Left lobe of liver (tissue), 2 donors: ENCODE measurements at regions not wholly inside any gene's neighbourhood (a gene's known extent, or its start where the extent isn't known, plus 50 kb on each side); places are given as distances from the start of the nearest gene placed in this dataset.
A peak's percentile ranks its signal among the peaks of the same experiment; 100 is the strongest.
"Not testable (repeated sequence)": the region's sequence is repeated elsewhere in the genome, so short reads cannot be mapped to it uniquely, and the experiment has no call there.

ENCODE experiments used
- ATAC-seq: fragments of 200-7000 bp; cut with Tn5 transposase; one replicate; pipeline ENCODE4 v1.9.1; 2020; ENCODE audit warnings: mild to moderate bottlenecking, moderate library complexity
- DNase-seq: peaks from one replicate; pipeline ENCODE4 v3.0.0-alpha.2; 2020; ENCODE audit warnings: low spot score
- donor health status: DM: no; HTN: no; CAD: no; lungs with moderate emphysema.
- donor health status: DM: no; HTN: yes; CAD: no.

DNA sequence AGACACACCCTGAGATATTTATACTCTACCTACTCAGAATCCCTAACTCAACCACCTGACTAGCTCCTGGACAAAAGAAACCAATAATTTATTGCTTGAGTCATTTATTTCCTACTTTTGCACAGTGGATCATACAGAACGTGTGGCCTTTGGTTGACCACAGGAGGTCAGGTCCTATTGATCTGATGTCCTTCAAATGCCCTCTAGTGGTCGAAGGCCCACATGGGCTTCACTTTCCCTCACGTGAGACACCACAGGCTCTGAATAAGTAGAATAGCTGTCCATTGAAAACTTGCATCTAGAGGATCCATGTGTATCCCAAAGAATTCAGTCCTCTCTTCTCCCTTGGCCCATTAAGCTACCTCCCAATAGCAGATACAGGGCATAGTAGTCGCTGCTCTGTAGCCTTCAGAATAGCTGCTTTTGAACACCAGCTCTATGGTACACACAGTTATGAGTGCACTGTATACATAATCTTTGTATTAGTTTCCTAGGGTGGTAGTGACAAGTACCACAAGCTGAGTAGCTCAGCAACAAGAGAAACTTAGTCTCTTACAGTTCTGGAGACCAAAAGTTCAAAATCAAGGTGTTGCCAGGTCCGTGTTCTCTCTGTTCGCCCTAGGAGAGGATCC, 177.6 kb upstream of the SMARCA2 start:
- DNase-seq (no peak), ATAC-seq (peak; percentile 68)

DNA sequence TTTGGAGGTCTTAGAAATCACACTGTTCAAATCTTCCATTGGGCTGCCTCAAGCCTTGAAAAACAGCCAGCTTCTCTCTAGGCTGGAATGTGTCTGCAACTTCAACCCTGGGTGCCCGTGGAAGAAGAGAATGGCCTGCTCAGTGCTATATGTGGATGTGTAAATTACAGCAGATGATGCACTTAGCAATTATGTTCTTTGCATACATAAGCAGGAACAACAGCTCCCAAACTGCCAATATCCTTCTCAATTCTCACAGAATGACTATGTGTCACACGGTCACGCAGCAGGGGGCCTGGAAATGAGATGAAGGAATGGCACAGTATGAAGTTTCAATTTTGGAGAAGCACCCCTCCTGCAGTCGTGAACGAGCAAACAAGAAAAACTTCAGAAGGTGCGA, 175.2 kb upstream of the SMARCA2 start:
- ATAC-seq: no peak
- no peak for DNase-seq

DNA sequence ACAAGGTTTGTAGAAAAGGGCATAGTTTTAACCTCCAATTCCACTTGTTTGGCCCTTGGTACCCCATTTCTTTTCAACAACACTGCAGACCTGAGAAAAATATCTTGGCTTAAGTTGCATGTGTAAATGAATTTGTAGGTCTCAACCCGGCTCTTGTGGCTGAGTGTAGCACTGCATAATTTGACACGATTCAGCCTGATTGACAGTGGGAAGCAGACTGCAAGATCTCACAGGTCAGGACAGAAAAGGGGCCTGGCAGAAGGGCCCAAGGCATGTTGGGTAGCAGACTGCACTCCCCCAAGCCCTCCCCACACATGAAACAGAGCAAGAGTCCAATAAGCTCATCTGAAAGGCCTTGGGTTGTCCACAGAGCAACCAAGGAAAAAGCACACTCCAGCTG, 169.7 kb upstream of the SMARCA2 start:
- DNase-seq (no peak), ATAC-seq (no peak)

DNA sequence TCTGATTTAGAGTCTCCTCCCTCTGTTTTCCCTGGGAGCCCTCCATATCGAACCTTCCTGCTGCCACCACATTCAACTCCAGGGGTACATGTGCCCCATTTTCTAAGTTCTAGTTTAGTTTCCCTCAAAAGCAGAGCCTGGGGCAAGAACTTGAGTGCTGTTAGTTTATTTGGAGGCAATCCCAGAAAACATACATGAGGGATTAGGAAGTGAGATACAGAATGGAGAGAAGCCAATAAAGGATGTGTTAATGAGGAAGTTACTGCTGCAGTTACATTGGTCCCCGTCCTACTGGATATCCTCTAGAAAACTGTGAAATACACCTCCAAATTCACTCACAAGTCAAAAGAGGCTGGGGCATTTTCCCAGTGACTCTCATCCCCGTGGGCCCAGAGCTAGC, 159.4 kb upstream of the SMARCA2 start:
- no peak for ATAC-seq

DNA sequence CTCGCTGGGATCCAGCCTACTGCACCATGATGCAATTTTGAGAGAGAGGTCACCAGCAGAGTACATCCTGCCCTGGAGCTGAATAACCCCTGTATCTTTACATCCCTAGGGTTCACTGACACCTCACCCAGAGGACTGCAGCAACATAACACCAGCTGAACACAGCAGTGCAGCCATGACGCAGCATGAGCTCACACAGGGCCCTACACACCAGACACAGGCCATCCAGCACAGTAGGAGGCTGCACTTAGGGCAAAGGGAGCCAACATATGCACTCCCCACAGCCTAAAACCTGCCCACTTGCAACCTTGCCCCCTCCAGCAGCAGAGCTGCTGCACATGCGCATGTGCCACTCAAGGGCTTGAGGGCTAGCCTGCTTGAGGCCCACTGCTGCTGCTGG, 157.3 kb upstream of the SMARCA2 start:
- no peak for DNase-seq
- no peak for ATAC-seq

More for the DNA sequence above, 159.4 kb upstream of the SMARCA2 start:
- no peak for DNase-seq

DNA sequence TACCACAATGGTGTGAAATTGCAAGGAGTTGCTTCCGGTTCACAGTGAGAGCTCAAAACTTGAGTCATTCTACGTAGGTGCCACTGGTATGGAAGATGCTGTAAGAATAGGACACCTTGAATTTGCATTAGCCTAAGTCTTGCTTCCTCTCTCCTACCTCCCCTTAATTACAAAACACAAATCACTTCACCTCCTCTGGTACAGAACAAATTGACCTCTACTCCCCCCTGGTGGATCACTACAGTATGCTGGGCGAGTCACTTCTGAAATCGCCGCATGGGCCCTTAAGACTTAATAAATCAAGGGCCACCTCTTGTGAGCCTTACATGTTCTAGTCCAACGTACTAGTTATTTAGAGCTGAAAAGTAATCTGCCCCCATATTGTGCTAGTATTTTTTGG, 145.3 kb upstream of the SMARCA2 start:
- peak; percentile 65 for ATAC-seq

DNA sequence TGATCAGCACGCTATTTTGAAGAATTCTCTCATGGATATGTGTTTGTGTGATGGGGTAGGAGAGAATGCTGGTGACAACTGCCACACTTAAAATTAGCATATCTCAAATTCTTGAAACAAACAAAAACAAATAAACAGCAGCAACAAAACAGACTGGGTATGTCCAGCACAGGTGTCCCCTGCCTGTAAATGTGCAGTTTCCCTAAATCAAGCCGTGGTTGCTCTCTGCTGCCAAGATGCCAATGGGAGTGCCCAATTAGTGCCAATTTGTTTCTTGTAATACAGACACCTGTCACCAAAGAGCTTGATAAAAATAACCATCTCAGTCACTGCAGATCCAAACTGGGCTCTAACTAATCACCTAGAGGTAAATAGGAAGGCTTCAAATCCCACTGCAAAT, 144.2 kb upstream of the SMARCA2 start:
- DNase-seq (no peak), ATAC-seq (no peak)

More for the DNA sequence above, 145.3 kb upstream of the SMARCA2 start:
- no peak for DNase-seq

DNA sequence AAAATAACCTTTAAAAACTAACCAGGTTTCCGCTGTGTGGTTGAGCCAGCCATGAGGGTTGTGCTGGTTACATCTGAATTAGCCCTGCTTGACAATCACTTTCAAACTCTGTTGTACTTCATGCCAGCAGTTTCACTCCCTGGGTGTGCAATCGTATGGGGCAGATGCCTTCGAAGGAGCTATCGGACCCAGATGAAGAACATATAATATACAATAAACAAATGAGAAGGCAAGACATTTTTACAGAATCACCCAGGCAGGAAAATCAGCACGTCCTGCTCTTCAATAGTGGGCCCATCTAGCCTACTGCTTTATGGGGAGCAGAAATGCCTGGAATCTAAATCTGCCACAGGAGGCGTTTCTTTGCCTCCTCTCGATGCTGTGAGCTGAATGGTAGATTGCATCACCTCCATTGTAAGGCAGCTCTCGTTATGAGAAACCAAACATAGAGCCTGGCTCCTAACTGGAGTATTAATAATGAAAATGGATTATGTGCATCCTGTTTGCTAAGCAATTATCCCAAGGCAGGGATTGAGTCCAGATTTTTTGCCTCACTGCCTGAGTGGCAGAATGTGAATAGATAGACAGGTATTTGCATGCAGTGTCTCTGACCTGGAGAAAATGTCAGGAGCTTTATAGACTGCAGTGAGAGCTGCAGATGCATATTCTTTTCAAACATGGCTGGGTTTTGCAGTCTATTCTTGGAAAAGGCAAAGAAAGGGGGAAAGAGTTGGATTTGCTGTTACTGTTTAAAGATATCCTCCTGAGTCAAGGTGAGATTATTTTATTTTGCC, 143.3 kb upstream of the SMARCA2 start:
- no peak for ATAC-seq
- no peak for DNase-seq

DNA sequence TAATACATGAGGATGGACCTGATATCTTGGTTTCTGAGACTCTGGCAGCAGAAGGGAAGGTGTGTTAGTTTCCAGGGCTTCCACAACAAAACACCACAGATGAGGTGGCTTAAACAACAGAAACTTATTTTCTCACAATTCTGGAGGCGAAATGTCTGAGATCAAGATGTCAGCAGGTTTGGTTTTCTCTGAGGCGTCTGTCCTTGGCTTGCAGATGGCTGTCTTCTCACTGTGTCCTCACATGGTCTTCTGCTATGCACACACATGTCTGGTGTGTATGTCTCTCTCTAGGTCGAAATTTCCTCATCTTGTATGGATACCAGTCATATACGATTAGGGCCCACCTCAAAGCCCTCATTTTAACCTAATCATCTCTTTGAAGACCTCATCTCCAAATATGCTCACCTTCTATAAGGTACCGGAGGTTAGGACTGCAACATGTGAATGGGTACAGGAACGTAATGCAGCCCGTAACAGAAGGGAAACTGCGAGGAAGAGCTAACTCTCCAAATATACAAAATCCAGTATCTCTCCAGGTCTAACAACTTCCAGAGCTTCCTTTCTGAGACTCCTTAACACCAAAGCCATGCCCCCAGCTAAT, 139.8 kb upstream of the SMARCA2 start:
- no peak for ATAC-seq
- no peak for DNase-seq

DNA sequence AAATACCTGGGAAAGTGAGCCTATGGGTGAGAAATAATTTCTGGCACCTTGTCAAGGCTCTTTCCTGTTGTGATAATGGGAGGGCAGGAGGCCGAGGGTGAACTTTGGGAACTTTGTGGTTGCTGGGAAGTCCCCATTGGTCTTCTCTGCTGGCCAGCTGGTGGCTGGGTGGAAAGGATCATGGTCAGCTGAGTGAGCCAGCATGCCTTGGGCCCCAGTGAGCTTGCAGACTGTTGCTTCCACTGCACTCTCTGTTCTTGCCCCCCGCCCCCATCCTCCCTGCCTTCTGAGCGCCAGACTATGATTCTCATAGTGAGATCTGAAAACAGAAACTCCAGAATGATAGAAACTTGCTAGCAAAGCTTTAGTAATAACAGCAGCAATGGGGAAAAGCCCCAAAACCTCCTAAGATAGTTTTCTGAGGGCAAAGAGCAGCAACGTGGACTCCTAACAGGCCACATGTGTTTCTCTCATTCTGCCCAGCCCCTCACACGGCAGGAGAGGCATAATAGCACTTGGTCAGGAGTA, 139.2 kb upstream of the SMARCA2 start:
- no peak for ATAC-seq
- no peak for DNase-seq

DNA sequence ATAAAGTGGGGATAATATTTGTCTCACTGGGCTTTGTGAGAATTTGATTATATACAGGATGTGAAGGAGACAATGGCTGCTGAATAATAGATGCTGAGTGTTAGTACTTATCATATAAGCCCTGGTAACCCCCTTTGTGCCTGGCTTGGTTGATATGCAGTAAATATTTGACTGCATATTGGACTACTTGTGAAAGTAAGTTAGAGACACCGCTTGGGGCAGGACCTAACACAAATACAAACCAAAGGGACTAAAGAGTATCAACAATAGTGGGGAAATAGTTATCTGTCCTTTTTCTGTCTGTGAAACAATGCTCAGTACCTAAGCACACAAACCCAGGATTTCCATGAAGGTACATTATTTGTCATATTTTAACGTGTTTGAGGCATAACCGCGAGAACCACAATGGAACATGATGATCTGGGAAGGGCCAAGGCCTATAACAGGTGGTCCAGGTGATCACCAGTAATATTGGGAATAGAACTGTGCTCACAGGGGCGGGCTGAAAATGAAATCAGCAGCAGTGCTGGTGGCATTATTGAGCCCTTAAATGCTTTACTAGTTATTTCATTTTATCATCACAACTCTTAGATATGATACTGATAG, 138.2 kb upstream of the SMARCA2 start:
- ATAC-seq (no peak), DNase-seq (no peak)

DNA sequence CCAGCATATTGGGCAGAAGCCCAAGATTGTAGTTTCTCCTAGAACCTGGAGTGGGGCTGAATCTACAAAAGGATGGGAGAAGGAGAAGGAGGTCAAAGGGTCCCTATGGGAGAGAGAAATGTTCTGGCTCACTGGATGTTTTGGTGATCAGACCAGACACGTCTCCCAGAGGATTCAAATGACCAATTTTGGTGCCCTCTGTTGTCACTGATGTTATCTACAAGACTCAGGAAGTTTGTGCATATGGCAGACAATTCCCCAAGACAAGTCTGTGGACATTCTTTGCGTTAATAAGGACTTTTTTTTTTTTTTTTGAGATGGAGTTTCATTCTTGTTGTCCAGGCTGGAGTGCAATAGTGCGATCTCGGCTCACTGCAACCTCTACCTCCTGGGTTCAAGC, 137.2 kb upstream of the SMARCA2 start:
- no peak for ATAC-seq
- no peak for DNase-seq

DNA sequence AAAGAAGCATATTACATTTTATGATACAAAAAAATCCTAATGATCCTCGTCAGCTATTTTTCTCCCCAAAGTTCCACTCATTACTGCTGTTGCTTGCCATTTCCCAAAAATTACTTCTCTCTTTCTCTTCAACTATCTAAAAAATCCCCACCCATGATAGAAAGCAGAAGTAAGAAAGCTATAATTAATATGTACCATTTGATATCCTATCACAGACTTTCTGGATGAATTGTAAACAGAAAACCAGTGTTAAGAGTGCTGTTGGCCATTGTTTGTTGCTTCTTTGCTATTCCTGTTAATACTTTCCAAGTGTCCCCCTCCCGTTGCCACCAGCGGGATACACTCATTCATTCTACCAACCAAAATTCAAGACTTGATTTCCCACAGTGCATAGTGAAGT, 136.3 kb upstream of the SMARCA2 start:
- DNase-seq (no peak), ATAC-seq (no peak)

DNA sequence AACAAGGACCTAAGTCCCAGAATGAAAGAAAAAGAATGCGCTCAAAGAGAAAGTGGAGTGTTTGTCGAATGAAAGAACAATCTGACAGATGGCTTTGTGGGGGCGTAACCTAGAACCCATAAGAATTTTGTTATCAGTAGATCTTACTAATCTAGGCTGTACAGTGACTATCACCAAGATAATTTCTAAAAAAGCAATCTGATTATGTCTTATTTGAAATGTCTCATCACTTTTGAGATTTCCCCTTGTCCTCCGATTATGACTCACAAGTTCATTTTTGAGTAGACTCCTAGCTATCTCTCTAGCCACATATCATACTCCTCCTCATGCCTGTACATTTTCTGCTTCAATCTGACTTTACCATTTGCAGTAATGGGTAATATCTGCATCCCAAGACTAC, 135.6 kb upstream of the SMARCA2 start:
- ATAC-seq (no peak), DNase-seq (no peak)

DNA sequence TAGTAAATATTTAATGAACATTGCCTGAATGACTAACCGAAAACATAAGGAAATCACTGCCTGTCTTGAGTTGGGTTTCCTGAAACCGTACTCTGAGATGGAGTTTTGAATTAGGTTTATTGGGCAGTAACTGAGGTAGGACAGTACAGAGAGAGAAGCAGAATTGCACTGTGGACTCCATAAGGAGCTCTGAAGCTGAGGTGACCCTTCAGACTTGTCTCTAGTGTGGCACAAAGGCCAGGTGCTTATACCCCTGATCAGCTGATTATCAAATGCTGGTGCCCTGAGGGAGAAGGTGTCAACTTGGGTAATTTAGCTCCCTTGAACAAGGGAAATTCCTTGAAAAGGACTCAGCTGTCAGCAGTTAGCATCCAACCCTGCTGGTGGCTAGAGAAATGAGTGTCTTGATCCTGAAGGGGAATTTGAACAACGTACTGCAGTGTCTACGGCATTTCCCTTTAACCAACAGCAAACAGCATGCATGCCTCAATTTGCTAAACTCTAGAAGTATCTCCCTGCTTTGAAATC, 135.0 kb upstream of the SMARCA2 start:
- ATAC-seq (no peak), DNase-seq (no peak)

DNA sequence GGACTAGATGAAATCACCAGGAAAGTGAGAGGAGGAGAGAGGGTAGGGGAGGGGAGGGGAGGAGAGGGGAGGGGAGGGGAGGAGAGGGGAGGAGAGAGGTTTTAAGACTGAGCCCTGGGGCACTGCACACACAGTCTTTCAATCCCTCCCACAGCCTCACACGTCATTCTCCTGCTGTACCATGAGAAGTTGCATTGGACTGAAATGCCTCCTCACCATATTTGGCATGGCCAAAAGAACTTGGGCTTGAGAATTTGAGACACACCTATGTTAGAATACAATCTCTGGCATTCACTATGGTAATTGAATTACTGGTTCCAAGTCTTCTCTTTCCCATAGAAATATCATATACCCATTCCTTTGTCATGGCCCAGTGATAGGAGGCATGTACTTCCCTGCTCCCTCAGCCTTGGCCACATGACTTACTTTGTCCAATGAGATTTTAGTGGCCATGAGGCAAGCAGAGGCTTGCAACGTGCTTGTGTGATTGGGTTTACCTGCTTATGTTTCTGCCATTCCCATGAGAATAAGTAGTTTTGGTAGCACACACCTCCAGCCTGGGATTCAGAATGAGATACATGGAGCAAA, 133.3 kb upstream of the SMARCA2 start:
- ATAC-seq (no peak), DNase-seq (no peak)

DNA sequence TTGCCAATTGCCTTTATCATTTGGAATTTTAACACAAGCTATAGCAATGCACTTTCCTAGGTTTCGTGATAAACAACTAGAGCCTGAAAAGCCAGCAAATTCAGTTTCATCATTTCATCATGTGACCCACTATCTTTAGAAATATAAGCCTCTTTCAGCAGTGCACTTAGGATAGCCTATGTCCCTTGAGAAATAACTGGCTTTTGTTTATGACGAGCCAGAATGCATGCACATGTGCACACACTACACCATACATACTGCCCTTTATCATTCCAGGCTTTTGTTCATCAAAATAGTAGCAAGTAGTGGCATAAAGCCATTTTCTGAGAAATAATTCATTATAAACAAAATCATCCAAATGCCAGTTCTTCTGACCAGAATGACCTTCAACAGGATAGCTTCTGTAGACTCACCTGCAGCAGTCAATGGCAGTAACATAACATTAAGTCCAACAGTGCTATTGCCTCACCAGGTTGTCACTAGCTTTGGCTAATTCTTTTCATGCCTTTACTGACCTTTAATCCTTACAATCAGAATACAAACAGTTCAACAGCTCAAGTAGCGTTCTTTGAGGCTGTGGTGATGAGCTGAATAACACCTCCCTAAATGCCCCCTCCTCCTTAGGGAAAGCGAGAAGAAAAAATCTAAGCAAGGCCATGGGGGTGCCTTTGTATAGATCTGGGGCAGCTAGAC, 132.3 kb upstream of the SMARCA2 start:
- DNase-seq (no peak), ATAC-seq (peak; percentile 67)

DNA sequence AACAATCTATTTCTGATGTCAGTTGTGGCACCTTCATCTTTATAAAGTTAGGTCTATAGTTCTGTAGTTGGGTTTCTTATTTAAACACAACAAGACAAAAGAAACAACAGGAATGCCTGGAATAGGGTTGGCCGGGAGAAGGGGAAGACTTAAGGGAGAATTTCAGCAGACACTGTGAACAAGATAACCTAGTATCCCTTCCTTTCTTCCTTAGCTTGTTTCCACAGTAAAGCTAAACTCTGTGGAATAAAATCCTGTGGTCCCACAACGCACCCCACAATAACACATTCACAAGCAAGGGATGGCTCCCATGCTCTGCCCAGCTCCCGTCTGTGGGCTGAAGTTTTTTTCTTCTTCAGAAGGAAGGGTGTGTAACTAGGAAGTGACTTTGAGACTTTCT, 124.9 kb upstream of the SMARCA2 start:
- no peak for ATAC-seq
- no peak for DNase-seq

DNA sequence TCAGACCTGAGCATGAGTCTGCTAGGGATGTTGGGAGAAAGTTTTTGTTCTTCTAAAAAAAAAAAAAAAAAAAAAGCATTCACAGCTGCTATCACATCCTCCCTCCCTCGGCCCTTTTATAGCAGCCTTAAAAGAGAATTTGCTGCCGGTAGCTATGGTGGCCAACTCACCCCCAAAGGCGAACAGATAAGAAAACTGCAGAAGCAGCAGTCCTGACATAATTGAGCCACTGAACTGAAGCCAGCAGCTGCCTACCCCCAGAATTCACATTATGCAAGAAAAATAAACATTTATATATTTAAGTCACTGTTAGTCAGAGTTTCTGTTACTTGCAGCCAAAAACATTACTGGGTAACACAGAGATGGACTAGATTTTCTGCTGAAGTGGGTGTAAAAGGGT, 124.3 kb upstream of the SMARCA2 start:
- DNase-seq (no peak), ATAC-seq (no peak)

DNA sequence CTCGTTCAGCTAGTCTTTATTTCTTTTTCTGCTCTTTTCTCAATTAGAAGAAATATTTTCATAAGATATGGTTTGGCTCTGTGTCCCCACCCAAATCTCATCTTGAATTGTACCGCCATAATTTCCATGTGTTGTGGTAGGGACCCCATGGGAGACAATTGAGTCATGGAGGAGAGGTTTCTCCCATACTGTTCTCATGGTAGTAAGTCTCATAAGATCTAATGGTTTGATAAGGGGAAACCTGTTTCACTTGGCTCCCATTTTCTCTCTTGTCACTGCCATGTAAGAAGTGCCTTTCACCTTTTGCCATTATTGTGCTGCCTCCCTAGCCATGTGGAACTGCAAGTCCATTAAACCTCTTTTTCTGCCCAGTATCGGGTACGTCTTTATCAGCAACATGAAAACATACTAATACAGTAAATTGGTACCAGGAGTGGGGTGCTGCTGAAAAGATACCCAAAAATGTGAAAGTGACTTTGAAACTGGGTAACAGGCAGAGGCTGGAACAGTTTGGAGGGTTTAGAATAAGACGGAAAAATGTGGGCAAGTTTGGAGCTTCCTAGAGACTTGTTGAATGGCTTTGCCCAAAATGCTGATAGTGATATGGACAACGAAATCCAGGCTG, 112.0 kb upstream of the SMARCA2 start:
- not testable (repeated sequence) for ATAC-seq, DNase-seq
